Calu3 (cell line): ENCODE measurements at regions not wholly inside any gene's neighbourhood (a gene's known extent, or its start where the extent isn't known, plus 50 kb on each side); places are given as distances from the start of the nearest gene placed in this dataset. TPM values are rescaled to one million over a fixed set of nuclear protein-coding genes. Genes with fewer than 3 reads are reported as not detected.

Source experiments
- microRNA-seq: library from miRNA; unstranded; fragments of <30 nt; microRNA quantifications from one replicate; pipeline ENCODE4 v1.2.0, GENCODE V29; 2022

Small RNAs in the stretch of these regions (microRNA-seq; reads per million reads assigned to microRNA genes)
- not detected for gene MIR4437
